Bronchial epithelial cell (primary cell): ENCODE measurements at regions not wholly inside any gene's neighbourhood (a gene's known extent, or its start where the extent isn't known, plus 50 kb on each side); places are given as distances from the start of the nearest gene placed in this dataset.

Experiments
- DNase-seq: peaks from one replicate; pipeline ENCODE4 v3.0.0-alpha.2; 2010; ENCODE audit warnings: low read depth
- FAIRE-seq: peaks from 2 replicates; lab custom pipeline; 2011; peaks lifted over from hg19 to GRCh38; lab: Jason Lieb, UNC
- H3K27me3 ChIP-seq: 2 replicates; pipeline ENCODE4 v1.5.1; 2011; ENCODE audit warnings: low read length; ENCODE audit not compliant: control insufficient read depth, insufficient read depth
- H3K36me3 ChIP-seq: 2 replicates; pipeline ENCODE4 v1.5.1; 2011; ENCODE audit warnings: low read length; ENCODE audit not compliant: control insufficient read depth, insufficient read depth
- H3K4me3 ChIP-seq: 2 replicates; pipeline ENCODE4 v1.5.1; 2011; ENCODE audit warnings: mild to moderate bottlenecking, low read depth, low read length, control low read depth
- TF ChIP-seq, protein P1 (sequence below): IDR thresholded peaks from 2 replicates; pipeline ENCODE4 v1.5.1; 2011; ENCODE audit warnings: mild to moderate bottlenecking, moderate library complexity, low read length, control low read depth, inconsistent platforms; ENCODE audit not compliant: insufficient read depth, severe bottlenecking

DNA sequence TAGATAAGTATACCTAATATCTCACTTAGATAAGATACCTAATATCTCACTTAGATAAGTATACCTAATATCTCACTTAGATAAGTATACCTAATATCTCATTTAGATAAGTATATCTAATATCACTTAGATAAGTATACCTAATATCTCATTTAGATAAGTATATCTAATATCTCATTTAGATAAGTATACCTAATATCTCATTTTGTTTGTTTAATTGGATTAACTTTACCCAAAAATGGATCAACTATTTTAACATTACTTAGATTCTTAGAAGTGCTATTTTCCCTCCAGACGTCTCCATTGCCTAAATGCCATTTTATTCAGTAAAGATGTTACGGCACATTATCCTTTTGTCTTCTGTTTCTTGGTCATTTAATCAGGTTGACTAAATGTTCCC is 346.4 kb downstream of the CHRM3 start:
- TF ChIP-seq, protein P1, sequence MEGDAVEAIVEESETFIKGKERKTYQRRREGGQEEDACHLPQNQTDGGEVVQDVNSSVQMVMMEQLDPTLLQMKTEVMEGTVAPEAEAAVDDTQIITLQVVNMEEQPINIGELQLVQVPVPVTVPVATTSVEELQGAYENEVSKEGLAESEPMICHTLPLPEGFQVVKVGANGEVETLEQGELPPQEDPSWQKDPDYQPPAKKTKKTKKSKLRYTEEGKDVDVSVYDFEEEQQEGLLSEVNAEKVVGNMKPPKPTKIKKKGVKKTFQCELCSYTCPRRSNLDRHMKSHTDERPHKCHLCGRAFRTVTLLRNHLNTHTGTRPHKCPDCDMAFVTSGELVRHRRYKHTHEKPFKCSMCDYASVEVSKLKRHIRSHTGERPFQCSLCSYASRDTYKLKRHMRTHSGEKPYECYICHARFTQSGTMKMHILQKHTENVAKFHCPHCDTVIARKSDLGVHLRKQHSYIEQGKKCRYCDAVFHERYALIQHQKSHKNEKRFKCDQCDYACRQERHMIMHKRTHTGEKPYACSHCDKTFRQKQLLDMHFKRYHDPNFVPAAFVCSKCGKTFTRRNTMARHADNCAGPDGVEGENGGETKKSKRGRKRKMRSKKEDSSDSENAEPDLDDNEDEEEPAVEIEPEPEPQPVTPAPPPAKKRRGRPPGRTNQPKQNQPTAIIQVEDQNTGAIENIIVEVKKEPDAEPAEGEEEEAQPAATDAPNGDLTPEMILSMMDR = no peak
- Histone ChIP-seq H3K27me3 (no peaks in the 10 kb centered on the region), H3K36me3 (no peaks in the 10 kb centered on the region), H3K4me3 (no peak overlapping the region)
- FAIRE-seq (no peak), DNase-seq (no peak)

DNA sequence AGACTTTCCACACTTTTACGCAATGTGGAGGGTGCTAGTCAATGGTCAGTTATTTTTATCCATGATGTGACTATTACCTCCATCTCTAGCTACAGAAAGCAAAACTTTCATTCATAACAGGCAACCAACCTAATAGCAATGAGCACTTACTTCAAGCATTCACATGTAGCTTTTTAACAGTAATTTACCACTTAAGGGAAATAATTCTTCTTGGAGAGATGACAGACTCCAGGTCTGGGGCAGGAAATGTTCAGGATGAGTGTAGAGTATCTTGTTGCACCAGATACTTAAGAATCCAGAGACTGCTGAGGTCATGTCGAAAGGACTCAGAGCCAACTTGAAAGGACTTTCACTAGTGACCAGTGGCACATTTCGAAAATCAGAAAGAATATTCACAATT is 347.6 kb downstream of the CHRM3 start:
- DNase-seq (no peak), FAIRE-seq (no peak)
- Histone ChIP-seq H3K4me3 (no peak overlapping the region), H3K27me3 (no peaks in the 10 kb centered on the region), H3K36me3 (no peaks in the 10 kb centered on the region)
- TF ChIP-seq, protein P1 = no peak

DNA sequence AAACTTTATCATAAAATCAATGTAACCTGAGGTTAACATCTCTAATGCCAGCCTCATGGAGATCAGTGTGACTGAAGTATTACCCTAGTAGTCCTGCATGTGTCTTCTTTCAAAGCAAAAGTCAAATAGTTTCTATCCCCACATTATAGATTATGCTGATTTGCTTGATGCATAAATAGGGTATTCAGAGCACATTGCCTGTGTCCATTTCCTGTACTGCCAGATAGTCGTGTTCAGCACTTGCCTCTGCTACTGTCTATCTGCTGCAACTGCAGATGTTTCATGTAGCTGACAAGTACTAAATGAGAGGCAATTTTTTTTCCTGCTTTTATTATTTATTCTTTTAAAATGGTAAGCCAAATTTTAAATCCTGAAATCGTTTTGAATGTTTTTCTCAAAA is 348.7 kb downstream of the CHRM3 start:
- no peak for FAIRE-seq
- Histone ChIP-seq H3K4me3 (no peak overlapping the region), H3K36me3 (no peaks in the 10 kb centered on the region), H3K27me3 (no peaks in the 10 kb centered on the region)
- DNase-seq = no peak
- TF ChIP-seq, protein P1 = no peak

DNA sequence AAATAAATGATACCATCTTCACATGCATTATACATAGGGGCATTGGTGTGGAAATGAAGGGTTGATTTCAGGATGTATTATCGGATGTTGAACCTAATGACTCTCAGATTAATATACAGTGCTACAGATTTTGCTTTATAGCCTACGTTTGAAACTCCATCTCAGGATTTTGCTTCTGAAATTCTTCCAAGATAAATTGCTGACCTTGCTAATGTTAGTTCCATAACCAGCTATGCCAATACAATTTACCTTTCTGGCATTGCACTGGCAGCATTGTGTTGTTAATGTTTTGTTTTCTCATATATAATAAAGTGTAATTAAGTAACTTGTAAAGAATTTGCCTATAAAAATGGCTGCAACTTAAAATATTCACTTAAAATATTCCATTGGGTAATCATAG is 350.1 kb downstream of the CHRM3 start:
- no peaks in the 10 kb centered on the region for H3K36me3 ChIP-seq
- H3K4me3 ChIP-seq = no peak overlapping the region
- FAIRE-seq (no peak), DNase-seq (no peak)
- TF ChIP-seq, protein P1 = no peak
- H3K27me3 ChIP-seq = no peaks in the 10 kb centered on the region

DNA sequence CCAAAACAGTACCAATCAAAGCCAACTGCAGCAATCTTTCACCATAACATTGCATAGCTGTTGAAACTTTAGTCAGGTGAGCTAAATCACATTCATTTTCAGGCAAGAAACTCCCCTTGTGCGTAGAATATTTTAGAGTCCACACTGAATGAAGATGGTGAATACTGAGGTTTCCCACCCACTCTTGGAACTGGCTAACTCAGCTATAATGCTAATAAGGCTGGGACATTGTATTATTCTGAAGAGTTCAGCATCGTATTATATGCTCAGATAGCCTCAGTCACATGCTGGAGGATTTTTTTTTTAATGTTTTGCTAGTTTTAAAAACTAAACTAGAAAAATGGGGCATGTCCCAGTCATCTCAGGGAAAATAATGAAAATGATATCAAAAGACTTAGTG is 352.3 kb upstream of the FMN2 start:
- Histone ChIP-seq H3K27me3 (no peaks in the 10 kb centered on the region), H3K4me3 (no peak overlapping the region), H3K36me3 (no peaks in the 10 kb centered on the region)
- TF ChIP-seq, protein P1 = no peak
- no peak for FAIRE-seq
- DNase-seq = no peak

DNA sequence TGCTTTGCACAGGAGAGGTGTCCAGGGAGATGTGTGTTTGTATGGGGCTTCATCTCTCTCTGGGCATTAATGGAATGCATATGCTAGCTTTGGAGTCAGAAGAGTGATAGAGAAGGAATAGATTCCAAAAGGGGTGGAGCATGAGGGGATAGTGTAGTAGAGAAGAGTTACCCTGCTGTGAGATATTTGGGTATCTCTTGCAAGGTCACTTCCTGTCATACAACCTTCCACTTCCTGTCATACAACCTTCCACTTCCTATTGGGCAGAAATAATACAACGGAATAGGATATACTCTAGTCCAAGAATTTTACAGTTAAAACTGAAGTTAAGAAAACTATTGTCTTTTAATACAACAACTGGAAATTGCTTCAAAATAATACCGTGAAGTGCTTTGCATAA is 351.8 kb upstream of the FMN2 start:
- no peak overlapping the region for H3K4me3 ChIP-seq
- TF ChIP-seq, protein P1 = no peak
- DNase-seq (no peak), FAIRE-seq (no peak)
- H3K27me3 ChIP-seq = no peaks in the 10 kb centered on the region
- no peaks in the 10 kb centered on the region for H3K36me3 ChIP-seq
